RKO (cell line): ENCODE measurements at regions not wholly inside any gene's neighbourhood (a gene's known extent, or its start where the extent isn't known, plus 50 kb on each side); places are given as distances from the start of the nearest gene placed in this dataset.

Source experiments
- DNase-seq: peaks from one replicate; pipeline ENCODE4 v3.0.0-alpha.2; 2016; ENCODE audit warnings: low spot score

GRCh38 chr5:3145641-3146040 lies 394.2 kb upstream of the IRX2 start:
- DNase-seq, result no peak

- DNase-seq, result no peak
Observed at GRCh38 chr5:3143382-3143781, 391.9 kb upstream of the IRX2 start.

- DNase-seq, result no peak
Observed at GRCh38 chr5:3142261-3143027, 391.0 kb upstream of the IRX2 start.

- no peak for DNase-seq
Observed at GRCh38 chr5:3140117-3140516, 388.6 kb upstream of the IRX2 start.

- DNase-seq, result peak; percentile 19
Observed at GRCh38 chr5:3139499-3139931, 388.0 kb upstream of the IRX2 start.

- no peak for DNase-seq
Observed at GRCh38 chr5:3131161-3131560, 379.7 kb upstream of the IRX2 start.

GRCh38 chr5:3129252-3129651 lies 377.8 kb upstream of the IRX2 start:
- no peak for DNase-seq

- DNase-seq, result no peak
Observed at GRCh38 chr5:3127423-3127911, 376.0 kb upstream of the IRX2 start.

- DNase-seq, result no peak
Observed at GRCh38 chr5:3126639-3127038, 375.2 kb upstream of the IRX2 start.

- DNase-seq, result no peak
Observed at GRCh38 chr5:3124410-3124809, 372.9 kb upstream of the IRX2 start.

- DNase-seq, result no peak
Observed at GRCh38 chr5:3123763-3124157, 372.3 kb upstream of the IRX2 start.

- DNase-seq, result no peak
Observed at GRCh38 chr5:3122985-3123762, 371.7 kb upstream of the IRX2 start.

GRCh38 chr5:3122216-3122615 lies 370.7 kb upstream of the IRX2 start:
- no peak for DNase-seq

- DNase-seq, result no peak
Observed at GRCh38 chr5:3121813-3122212, 370.3 kb upstream of the IRX2 start.

GRCh38 chr5:3120028-3120427 lies 368.6 kb upstream of the IRX2 start:
- DNase-seq, result no peak

GRCh38 chr5:3119435-3119834 lies 368.0 kb upstream of the IRX2 start:
- no peak for DNase-seq

GRCh38 chr5:3118340-3118739 lies 366.9 kb upstream of the IRX2 start:
- no peak for DNase-seq

GRCh38 chr5:3116366-3116765 lies 364.9 kb upstream of the IRX2 start:
- no peak for DNase-seq

- no peak for DNase-seq
Observed at GRCh38 chr5:3114467-3114866, 363.0 kb upstream of the IRX2 start.

GRCh38 chr5:3110371-3110770 lies 358.9 kb upstream of the IRX2 start:
- DNase-seq, result no peak

- DNase-seq, result no peak
Observed at GRCh38 chr5:3107156-3107611, 355.7 kb upstream of the IRX2 start.

GRCh38 chr5:3105581-3105980 lies 354.1 kb upstream of the IRX2 start:
- no peak for DNase-seq

GRCh38 chr5:3105172-3105571 lies 353.7 kb upstream of the IRX2 start:
- DNase-seq, result no peak
